K562 (cell line): ENCODE measurements at regions not wholly inside any gene's neighbourhood (a gene's known extent, or its start where the extent isn't known, plus 50 kb on each side); places are given as distances from the start of the nearest gene placed in this dataset.

ENCODE experiments used
- CCAR2 ChIP-seq: fragments of 200-400 bp; formaldehyde crosslinking; IDR thresholded peaks from 2 replicates; pipeline ENCODE4 v1.6.1; 2017; ENCODE audit warnings: mild to moderate bottlenecking, low read depth, low read length
- CHD2 ChIP-seq: IDR thresholded peaks from 2 replicates; pipeline ENCODE4 v1.6.1; 2011; ENCODE audit warnings: low read depth, low read length
- FOS ChIP-seq: IDR thresholded peaks from 3 replicates; pipeline ENCODE4 v1.6.1; 2011; ENCODE audit not compliant: insufficient read length; ENCODE audit errors: extremely low read depth
- NR4A1 ChIP-seq, 2 experiments: fragments of 250-450 bp in 1 of 2; fragments of 450-650 bp in 1 of 2; sonication (Bioruptor Pico) in 1 of 2; IDR thresholded peaks; 2 replicates each; pipeline versions ENCODE4 v1.4.0 to v1.6.1; 2016 to 2020; ENCODE audit warnings: mild to moderate bottlenecking in 2 of 2, missing compliant biosample characterization in 1 of 2, missing genetic modification characterization in 1 of 2, moderate library complexity in 1 of 2
- SIRT6 ChIP-seq: IDR thresholded peaks from one replicate; pipeline ENCODE4 v1.6.1; 2012; ENCODE audit warnings: low read depth, mild to moderate bottlenecking, control low read depth, inconsistent platforms, low read length, moderate library complexity
- ZNF644 ChIP-seq: fragments of 200-800 bp; sonication (Bioruptor generic); IDR thresholded peaks from 2 replicates; pipeline ENCODE4 v1.6.1; 2016; ENCODE audit warnings: low read depth, missing genetic modification characterization, missing compliant biosample characterization
- TF ChIP-seq, protein P1 (sequence below): fragments of 250-450 bp; sonication (Bioruptor Pico); IDR thresholded peaks from 2 replicates; pipeline ENCODE4 v1.5.0; 2021
- TF ChIP-seq, protein P2 (sequence below): fragments of 250-450 bp; sonication (Bioruptor Pico); IDR thresholded peaks from 2 replicates; pipeline ENCODE4 v1.5.0; 2021; ENCODE audit warnings: mild to moderate bottlenecking, moderate library complexity
- TF ChIP-seq, protein P3 (sequence below): sonication (generic); formaldehyde crosslinking; IDR thresholded peaks from 2 replicates; pipeline ENCODE4 v1.4.0; 2020; ENCODE audit warnings: mild to moderate bottlenecking, missing genetic modification reagents
- TF ChIP-seq, protein P4 (sequence below): sonication (generic); formaldehyde crosslinking; IDR thresholded peaks from 2 replicates; pipeline ENCODE4 v1.8.1; 2023; ENCODE audit warnings: mild to moderate bottlenecking, missing genetic modification reagents
- TF ChIP-seq, protein P5 (sequence below), 3 experiments: IDR thresholded peaks in 2 of 3; conservative IDR thresholded peaks in 1 of 3; 2 replicates each; pipeline ENCODE4 v1.5.1; 2011 to 2012; ENCODE audit warnings: low read length in 3 of 3, mild to moderate bottlenecking in 3 of 3, control low read depth in 2 of 3, improper control_type of control experiment in 1 of 3, inconsistent platforms in 1 of 3, low read depth in 1 of 3, mixed read lengths in 1 of 3, moderate library complexity in 1 of 3; ENCODE audit not compliant: insufficient read depth in 2 of 3

DNA sequence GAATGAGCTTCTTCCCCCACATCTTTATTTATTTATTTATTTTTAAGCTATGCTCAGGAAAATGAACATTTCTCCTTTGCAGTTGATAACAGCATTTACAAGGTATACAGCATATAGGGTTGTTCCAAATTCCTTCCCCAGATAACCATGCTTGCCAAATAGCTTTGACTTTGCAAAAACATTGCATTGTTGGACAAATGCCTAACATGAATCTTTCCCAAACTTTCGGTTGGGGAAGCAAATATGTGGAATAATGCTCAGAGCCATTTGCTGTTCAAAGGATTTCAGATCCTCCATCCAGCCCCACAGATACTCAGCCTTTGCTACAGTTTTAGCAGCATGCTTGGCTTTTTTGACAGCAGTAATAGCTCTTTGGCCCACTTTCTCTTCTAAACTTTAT is 127.2 kb upstream of the AGA start:
- no peak for TF ChIP-seq CHD2
- TF ChIP-seq, protein P1, sequence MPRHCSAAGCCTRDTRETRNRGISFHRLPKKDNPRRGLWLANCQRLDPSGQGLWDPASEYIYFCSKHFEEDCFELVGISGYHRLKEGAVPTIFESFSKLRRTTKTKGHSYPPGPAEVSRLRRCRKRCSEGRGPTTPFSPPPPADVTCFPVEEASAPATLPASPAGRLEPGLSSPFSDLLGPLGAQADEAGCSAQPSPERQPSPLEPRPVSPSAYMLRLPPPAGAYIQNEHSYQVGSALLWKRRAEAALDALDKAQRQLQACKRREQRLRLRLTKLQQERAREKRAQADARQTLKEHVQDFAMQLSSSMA (CRISPR knock-in tag) = no peak
- TF ChIP-seq FOS = no peak
- TF ChIP-seq CCAR2 = no peak
- TF ChIP-seq NR4A1 (CRISPR knock-in tag; IDR thresholded peaks at IDR 0.05) = no peak
- no peak for TF ChIP-seq NR4A1 (tag; IDR thresholded peaks at IDR 0.05)
- TF ChIP-seq, protein P2, sequence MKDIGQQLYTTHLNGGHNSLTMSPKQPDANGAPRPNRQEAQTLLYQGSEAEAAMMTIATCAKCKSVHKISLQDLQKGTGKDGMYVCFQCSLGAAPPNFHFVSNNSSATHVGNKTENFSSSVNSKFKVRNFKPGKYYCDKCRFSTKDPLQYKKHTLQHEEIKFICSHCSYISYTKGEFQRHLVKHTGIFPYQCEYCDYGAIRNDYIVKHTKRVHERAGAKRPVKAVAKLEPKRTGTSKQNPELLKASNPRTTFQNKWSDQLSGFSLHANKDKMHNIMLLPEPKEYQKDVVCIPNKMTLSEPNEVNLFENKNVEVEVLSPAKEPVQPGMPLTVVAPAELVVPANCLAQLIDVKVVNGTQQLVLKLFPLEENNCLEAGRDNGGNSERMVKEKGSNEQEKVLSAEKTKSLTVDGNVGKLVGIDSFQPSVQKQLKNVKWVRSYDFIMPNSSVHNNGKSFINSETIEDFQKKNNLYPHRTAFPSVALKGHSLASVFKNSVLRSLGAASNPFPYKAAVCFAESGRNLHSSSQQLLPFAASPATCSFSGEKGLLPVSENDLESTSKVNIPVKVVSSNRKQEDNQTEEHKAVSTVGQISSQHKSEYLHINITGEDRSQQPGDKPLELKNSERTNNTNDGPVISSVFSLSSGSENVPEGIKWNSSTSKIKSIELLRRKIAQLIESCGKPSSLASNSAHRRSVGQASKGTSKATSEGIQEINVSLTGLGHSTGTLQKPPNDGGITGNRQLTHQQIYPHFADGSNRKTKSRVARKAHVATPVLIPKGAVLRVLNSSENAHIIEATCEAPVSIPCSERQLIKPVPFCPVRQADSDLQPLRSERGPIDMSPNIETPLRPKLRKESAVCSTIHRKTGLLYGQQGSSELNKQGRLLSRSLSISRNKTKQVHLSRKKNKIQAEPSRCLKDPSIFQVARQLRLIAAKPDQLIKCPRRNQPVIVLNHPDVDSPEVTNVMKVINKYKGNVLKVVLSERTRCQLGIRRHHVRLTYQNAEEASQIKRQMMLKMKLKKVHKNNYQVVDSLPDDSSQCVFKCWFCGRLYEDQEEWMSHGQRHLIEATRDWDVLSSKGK (CRISPR knock-in tag) = no peak
- TF ChIP-seq ZNF644 (tag) = no peak
- TF ChIP-seq, protein P3, sequence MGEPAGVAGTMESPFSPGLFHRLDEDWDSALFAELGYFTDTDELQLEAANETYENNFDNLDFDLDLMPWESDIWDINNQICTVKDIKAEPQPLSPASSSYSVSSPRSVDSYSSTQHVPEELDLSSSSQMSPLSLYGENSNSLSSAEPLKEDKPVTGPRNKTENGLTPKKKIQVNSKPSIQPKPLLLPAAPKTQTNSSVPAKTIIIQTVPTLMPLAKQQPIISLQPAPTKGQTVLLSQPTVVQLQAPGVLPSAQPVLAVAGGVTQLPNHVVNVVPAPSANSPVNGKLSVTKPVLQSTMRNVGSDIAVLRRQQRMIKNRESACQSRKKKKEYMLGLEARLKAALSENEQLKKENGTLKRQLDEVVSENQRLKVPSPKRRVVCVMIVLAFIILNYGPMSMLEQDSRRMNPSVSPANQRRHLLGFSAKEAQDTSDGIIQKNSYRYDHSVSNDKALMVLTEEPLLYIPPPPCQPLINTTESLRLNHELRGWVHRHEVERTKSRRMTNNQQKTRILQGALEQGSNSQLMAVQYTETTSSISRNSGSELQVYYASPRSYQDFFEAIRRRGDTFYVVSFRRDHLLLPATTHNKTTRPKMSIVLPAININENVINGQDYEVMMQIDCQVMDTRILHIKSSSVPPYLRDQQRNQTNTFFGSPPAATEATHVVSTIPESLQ = no peak
- TF ChIP-seq, protein P4, sequence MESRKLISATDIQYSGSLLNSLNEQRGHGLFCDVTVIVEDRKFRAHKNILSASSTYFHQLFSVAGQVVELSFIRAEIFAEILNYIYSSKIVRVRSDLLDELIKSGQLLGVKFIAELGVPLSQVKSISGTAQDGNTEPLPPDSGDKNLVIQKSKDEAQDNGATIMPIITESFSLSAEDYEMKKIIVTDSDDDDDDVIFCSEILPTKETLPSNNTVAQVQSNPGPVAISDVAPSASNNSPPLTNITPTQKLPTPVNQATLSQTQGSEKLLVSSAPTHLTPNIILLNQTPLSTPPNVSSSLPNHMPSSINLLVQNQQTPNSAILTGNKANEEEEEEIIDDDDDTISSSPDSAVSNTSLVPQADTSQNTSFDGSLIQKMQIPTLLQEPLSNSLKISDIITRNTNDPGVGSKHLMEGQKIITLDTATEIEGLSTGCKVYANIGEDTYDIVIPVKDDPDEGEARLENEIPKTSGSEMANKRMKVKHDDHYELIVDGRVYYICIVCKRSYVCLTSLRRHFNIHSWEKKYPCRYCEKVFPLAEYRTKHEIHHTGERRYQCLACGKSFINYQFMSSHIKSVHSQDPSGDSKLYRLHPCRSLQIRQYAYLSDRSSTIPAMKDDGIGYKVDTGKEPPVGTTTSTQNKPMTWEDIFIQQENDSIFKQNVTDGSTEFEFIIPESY = no peak
- TF ChIP-seq SIRT6 = no peak
- TF ChIP-seq, protein P5, sequence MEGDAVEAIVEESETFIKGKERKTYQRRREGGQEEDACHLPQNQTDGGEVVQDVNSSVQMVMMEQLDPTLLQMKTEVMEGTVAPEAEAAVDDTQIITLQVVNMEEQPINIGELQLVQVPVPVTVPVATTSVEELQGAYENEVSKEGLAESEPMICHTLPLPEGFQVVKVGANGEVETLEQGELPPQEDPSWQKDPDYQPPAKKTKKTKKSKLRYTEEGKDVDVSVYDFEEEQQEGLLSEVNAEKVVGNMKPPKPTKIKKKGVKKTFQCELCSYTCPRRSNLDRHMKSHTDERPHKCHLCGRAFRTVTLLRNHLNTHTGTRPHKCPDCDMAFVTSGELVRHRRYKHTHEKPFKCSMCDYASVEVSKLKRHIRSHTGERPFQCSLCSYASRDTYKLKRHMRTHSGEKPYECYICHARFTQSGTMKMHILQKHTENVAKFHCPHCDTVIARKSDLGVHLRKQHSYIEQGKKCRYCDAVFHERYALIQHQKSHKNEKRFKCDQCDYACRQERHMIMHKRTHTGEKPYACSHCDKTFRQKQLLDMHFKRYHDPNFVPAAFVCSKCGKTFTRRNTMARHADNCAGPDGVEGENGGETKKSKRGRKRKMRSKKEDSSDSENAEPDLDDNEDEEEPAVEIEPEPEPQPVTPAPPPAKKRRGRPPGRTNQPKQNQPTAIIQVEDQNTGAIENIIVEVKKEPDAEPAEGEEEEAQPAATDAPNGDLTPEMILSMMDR (IDR thresholded peaks at IDR 0.05 in 2 of 3, conservative IDR thresholded peaks at IDR 0.05 in 1 of 3; ENCODE audit: insufficient read depth in 2 of 3, low read depth in 1 of 3, low read length in 3 of 3) = no peak
